Stomach (tissue), 4 donors: ENCODE measurements at regions not wholly inside any gene's neighbourhood (a gene's known extent, or its start where the extent isn't known, plus 50 kb on each side); places are given as distances from the start of the nearest gene placed in this dataset.

Experiments
- CTCF ChIP-seq, 7 experiments: fragments of 450-650 bp in 4 of 7; fragments of 200-600 bp in 3 of 7; sonication (generic) in 3 of 7; IDR thresholded peaks; one replicate each; pipeline ENCODE4 v1.5.1; 2016 to 2019; ENCODE audit warnings: antibody characterized with exemption in 7 of 7, control low read depth in 2 of 7, mild to moderate bottlenecking in 1 of 7
- EP300 ChIP-seq: sonication (generic); formaldehyde crosslinking; IDR thresholded peaks from one replicate; pipeline ENCODE4 v1.6.1; 2017; ENCODE audit warnings: antibody characterized with exemption
- POLR2A ChIP-seq, 4 donors: fragments of 450-650 bp; IDR thresholded peaks; one replicate each; pipeline ENCODE4 v1.6.1; 2016; ENCODE audit warnings: antibody characterized with exemption in 4 of 4, control low read depth in 2 of 4, mild to moderate bottlenecking in 1 of 4, moderate library complexity in 1 of 4
- POLR2AphosphoS5 ChIP-seq, 3 donors: sonication (generic); formaldehyde crosslinking; IDR thresholded peaks; one replicate each; pipeline ENCODE4 v1.6.1; 2016; ENCODE audit warnings: antibody characterized with exemption in 3 of 3

DNA sequence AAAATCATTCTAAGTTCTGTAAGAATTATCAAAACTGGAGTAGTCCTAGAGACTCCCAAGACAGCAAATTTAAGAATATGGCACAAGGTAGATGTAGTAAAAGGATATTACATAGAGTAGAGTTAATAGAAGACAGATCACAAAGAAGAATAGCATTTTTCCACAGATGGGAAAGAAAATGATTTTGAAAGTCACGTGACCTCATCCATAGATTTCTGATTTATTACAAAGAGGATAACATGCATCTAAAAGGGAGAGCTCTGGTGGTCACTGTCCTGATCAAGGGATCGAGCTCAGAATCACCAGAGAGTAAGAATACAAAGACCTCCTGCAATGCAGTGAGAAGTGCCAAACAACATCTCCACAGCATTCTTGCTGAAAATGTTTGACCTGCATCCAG, 354.4 kb downstream of the TBL1XR1 start:
- TF ChIP-seq CTCF (IDR thresholded peaks at IDR 0.05) (no peak), EP300 (no peak), POLR2A (IDR thresholded peaks at IDR 0.05) (no peak), POLR2AphosphoS5 (IDR thresholded peaks at IDR 0.05) (no peak)
